Fibroblast of lung (primary cell): ENCODE measurements at regions not wholly inside any gene's neighbourhood (a gene's known extent, or its start where the extent isn't known, plus 50 kb on each side); places are given as distances from the start of the nearest gene placed in this dataset.

ENCODE experiments used
- DNase-seq, 2 donors: peaks; one replicate each; pipeline versions ENCODE4 v3.0.0 to v3.0.0-alpha.2; 2010; ENCODE audit warnings: low read depth in 2 of 2
- H2AFZ ChIP-seq: 2 replicates; pipeline ENCODE4 v1.5.1; 2012; ENCODE audit warnings: low read length, control low read depth, inconsistent platforms
- H3K27ac ChIP-seq: 2 replicates; pipeline ENCODE4 v1.5.1; 2011; ENCODE audit warnings: low read length, control low read depth; ENCODE audit not compliant: insufficient read depth
- H3K27me3 ChIP-seq: 2 replicates; pipeline ENCODE4 v1.5.1; 2011; ENCODE audit warnings: mild to moderate bottlenecking, low read length; ENCODE audit not compliant: control insufficient read depth, insufficient read depth
- H3K36me3 ChIP-seq: 2 replicates; pipeline ENCODE4 v1.5.1; 2011; ENCODE audit warnings: low read length; ENCODE audit not compliant: control insufficient read depth, insufficient read depth
- H3K4me1 ChIP-seq: 2 replicates; pipeline ENCODE4 v1.5.1; 2011; ENCODE audit warnings: low read length; ENCODE audit not compliant: control insufficient read depth, insufficient read depth; ENCODE audit errors: extremely low read depth
- H3K4me2 ChIP-seq: 2 replicates; pipeline ENCODE4 v1.5.1; 2011; ENCODE audit warnings: low read length, control low read depth; ENCODE audit not compliant: insufficient read depth; ENCODE audit errors: extremely low read depth
- H3K4me3 ChIP-seq, 4 experiments: fragments of 200-600 bp in 1 of 4; sonication (generic) in 1 of 4; replicated peaks in 1 of 4; 2 replicates each; pipeline ENCODE4 v1.5.1; 2011 to 2016; ENCODE audit warnings: low read length in 4 of 4, low read depth in 3 of 4, mild to moderate bottlenecking in 3 of 4, control low read depth in 2 of 4, inconsistent platforms in 1 of 4, mixed read lengths in 1 of 4; ENCODE audit not compliant: insufficient read depth in 1 of 4; ENCODE audit errors: control extremely low read depth in 1 of 4
- H3K79me2 ChIP-seq: 2 replicates; pipeline ENCODE4 v1.5.1; 2012; ENCODE audit warnings: mild to moderate bottlenecking, low read length, inconsistent platforms; ENCODE audit not compliant: control insufficient read depth, insufficient read depth
- H3K9ac ChIP-seq: 2 replicates; pipeline ENCODE4 v1.5.1; 2011; ENCODE audit warnings: mild to moderate bottlenecking, low read length, control low read depth; ENCODE audit not compliant: insufficient read depth
- H3K9me3 ChIP-seq: 2 replicates; pipeline ENCODE4 v1.5.1; 2012; ENCODE audit warnings: low read depth, low read length; ENCODE audit not compliant: control insufficient read depth, insufficient read depth
- H4K20me1 ChIP-seq: 2 replicates; pipeline ENCODE4 v1.5.1; 2011; ENCODE audit warnings: low read length; ENCODE audit not compliant: control insufficient read depth, insufficient read depth; ENCODE audit errors: extremely low read depth
- CTCF ChIP-seq, 2 donors: IDR thresholded peaks in 1 of 2; conservative IDR thresholded peaks in 1 of 2; 1 replicate in 1 of 2; 2 replicates in 1 of 2; pipeline ENCODE4 v1.5.1; 2011 to 2012; ENCODE audit warnings: low read length in 2 of 2, control low read depth in 1 of 2, inconsistent platforms in 1 of 2, low read depth in 1 of 2, mild to moderate bottlenecking in 1 of 2
- EZH2 ChIP-seq: IDR thresholded peaks from 2 replicates; pipeline ENCODE4 v1.5.1; 2012; ENCODE audit warnings: low read length, control low read depth, mild to moderate bottlenecking; ENCODE audit errors: missing control alignments

GRCh38 chr6:8983202-8983688 lies 547.9 kb upstream of the SLC35B3 start:
- TF ChIP-seq EZH2: no peak
- peak; percentile 96 to 99 for TF ChIP-seq CTCF (conservative IDR thresholded peaks at IDR 0.05 in 1 of 2, IDR thresholded peaks at IDR 0.05 in 1 of 2; ENCODE audit: low read depth in 1 of 2, low read length in 2 of 2)
- Histone ChIP-seq H3K79me2 (no peaks in the 10 kb centered on the region), H3K27ac (no peak overlapping the region), H3K4me1 (no peaks in the 10 kb centered on the region), H2AFZ (no peak overlapping the region), H3K4me2 (peak overlapping the region; percentile 15), H3K27me3 (no peaks in the 10 kb centered on the region), H3K9me3 (no peaks in the 10 kb centered on the region), H3K36me3 (no peaks in the 10 kb centered on the region), H3K9ac (no peak overlapping the region), H4K20me1 (no peaks in the 10 kb centered on the region), H3K4me3 (no peak overlapping the region)
- DNase-seq: peak; percentile 24 to 67

- no peaks in the 10 kb centered on the region for H3K4me1 ChIP-seq
- no peaks in the 10 kb centered on the region for H3K9me3 ChIP-seq
- no peak overlapping the region for H3K9ac ChIP-seq
- H3K27ac ChIP-seq: no peak overlapping the region
- no peak for TF ChIP-seq EZH2
- no peak for TF ChIP-seq CTCF (conservative IDR thresholded peaks at IDR 0.05 in 1 of 2, IDR thresholded peaks at IDR 0.05 in 1 of 2; ENCODE audit: low read depth in 1 of 2, low read length in 2 of 2)
- H2AFZ ChIP-seq: peak overlapping the region; percentile 37
- H3K27me3 ChIP-seq: no peaks in the 10 kb centered on the region
- H3K4me3 ChIP-seq: no peak overlapping the region
- H3K4me2 ChIP-seq: peak overlapping the region; percentile 15
- H3K36me3 ChIP-seq: no peaks in the 10 kb centered on the region
- H3K79me2 ChIP-seq: no peaks in the 10 kb centered on the region
- H4K20me1 ChIP-seq: no peaks in the 10 kb centered on the region
- no peak for DNase-seq
Measured at GRCh38 chr6:8982668-8983067, 547.3 kb upstream of the SLC35B3 start.

GRCh38 chr6:8973395-8973794 lies 538.0 kb upstream of the SLC35B3 start:
- H2AFZ ChIP-seq: no peak overlapping the region
- H4K20me1 ChIP-seq: no peaks in the 10 kb centered on the region
- H3K79me2 ChIP-seq: no peaks in the 10 kb centered on the region
- H3K4me1 ChIP-seq: no peaks in the 10 kb centered on the region
- H3K27ac ChIP-seq: no peak overlapping the region
- no peaks in the 10 kb centered on the region for H3K27me3 ChIP-seq
- no peaks in the 10 kb centered on the region for H3K36me3 ChIP-seq
- H3K4me3 ChIP-seq: no peak overlapping the region
- H3K4me2 ChIP-seq: no peak overlapping the region
- no peak overlapping the region for H3K9ac ChIP-seq
- no peak for TF ChIP-seq EZH2
- no peak for TF ChIP-seq CTCF (conservative IDR thresholded peaks at IDR 0.05 in 1 of 2, IDR thresholded peaks at IDR 0.05 in 1 of 2; ENCODE audit: low read depth in 1 of 2, low read length in 2 of 2)
- no peaks in the 10 kb centered on the region for H3K9me3 ChIP-seq
- DNase-seq: no peak
